HG03342 (cell line): ENCODE measurements at regions not wholly inside any gene's neighbourhood (a gene's known extent, or its start where the extent isn't known, plus 50 kb on each side); places are given as distances from the start of the nearest gene placed in this dataset.

Source experiments
- ATAC-seq: cut with Tn5 transposase; IDR thresholded peaks from one replicate; pipeline ENCODE4 v1.9.1; 2021; ENCODE audit warnings: mild to moderate bottlenecking, moderate library complexity; ENCODE audit not compliant: unreplicated experiment

- no peak for ATAC-seq
Observed at GRCh38 chr4:178255172-178255571, 812.9 kb upstream of the AGA start.

DNA sequence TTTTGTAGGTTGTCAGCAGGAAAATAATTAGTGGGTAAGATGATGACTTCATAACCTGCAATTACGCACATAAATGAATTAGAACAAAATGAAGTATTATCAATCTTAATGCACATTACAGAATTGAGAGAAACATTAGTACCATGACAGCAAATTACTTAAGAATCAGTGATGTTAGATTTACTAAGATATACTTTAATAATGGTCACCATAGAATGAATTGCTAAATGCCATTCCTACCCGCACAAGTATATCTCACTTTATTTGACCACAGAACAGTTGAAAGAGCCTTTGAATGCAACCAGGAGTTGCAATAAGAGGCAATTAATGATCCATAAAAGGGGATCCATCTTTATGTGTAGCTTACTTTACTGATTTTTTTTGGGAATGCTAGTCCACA, 816.4 kb upstream of the AGA start:
- no peak for ATAC-seq

DNA sequence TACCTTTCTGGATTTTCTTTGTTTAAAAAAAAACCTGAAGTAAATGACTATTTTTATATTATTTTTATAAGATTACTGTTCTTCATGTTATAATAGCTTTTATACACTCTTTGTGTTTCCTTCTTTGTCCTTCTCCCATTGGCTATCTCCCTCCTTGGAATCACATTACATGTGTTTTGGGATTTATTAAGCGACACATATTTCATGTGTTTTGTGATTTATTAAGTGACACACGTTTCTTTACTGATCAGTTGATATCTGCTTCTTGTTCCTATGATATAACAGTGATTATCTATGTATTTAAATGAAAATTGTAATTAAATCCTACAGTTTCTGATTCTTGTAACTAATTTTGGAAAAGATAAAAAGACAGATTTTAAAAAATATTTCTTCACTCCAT, 817.3 kb upstream of the AGA start:
- ATAC-seq, result no peak

DNA sequence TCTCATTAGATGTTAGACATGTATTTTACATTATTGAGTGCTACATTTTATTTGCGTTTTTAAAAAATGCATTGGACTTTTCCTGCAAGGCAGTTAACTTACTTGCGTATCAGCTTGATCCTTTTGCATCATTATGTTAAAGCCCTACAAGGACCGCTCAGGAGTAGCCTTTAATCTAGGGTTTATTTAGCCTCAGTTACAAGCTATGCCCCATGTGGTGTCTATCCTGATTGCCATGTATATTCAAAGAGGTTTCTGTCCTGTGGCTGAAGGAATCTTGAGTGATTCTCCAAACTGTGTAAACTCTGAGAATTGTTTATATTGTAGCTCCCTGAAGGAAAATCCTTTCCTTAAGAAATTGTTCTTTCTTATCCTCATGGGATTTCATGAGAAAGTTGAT, 821.8 kb upstream of the AGA start:
- ATAC-seq, result no peak

- no peak for ATAC-seq
Observed at GRCh38 chr4:178271386-178271785, 829.1 kb upstream of the AGA start.

DNA sequence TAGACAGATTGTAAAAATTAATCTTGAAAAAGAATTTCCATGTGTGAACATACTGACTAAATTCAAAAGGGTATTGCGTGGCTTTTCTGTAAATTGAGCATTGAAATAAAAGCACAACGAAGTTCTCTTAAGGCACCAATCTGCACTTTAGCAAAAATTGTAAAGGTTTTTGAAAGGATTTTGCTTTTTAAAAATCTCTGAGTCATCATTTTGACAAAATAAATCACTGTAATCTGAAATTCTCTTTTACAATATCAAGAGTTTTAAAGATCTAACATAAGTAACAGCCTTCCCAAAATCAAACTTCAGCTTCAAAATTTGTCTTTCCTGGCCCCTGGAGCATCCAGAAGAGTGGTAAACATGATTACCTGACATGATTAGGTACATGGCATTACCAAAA, 830.9 kb upstream of the AGA start:
- ATAC-seq, result no peak

- no peak for ATAC-seq
Observed at GRCh38 chr4:178275671-178276360, 833.6 kb upstream of the AGA start.

DNA sequence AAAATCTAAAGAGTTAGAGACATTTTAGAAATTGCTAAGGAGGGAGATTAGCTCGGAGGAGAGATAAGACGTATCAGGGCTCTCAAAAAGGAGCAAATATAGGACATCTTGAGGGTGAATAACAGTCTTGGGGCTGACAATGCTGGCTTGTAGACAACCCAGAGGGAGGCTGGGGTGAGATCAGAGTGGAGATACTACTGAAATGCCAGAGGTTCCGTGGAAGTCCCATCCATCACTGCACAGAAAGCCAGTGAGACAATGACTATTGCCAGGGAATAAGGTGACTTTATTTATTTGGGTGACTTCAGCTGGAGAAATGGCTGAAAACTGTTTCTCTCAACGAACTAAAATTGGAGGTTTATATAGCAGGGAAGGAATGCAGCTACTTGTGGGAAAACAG, 838.1 kb upstream of the AGA start:
- ATAC-seq, result no peak

- ATAC-seq, result no peak
Observed at GRCh38 chr4:178288462-178288861, 846.2 kb upstream of the AGA start.

DNA sequence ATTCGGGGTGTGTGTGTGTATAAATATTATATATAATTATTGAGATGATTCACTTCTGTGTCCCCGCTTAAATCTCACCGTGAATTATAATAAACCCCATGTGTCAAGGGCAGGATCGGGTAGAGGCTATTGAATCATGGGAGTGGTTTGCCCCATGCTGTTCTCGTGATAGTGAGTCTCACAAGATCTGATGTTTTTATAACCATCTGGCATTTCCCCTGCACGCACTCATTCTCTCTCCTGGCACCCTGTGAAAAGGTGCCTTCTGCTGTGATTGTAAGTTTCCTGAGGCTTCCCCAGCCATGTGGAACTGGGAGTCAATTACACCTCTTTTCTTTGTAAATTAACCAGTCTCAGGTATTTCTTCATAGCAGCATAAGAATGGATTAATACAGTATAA, 851.4 kb upstream of the AGA start:
- ATAC-seq, result no peak

DNA sequence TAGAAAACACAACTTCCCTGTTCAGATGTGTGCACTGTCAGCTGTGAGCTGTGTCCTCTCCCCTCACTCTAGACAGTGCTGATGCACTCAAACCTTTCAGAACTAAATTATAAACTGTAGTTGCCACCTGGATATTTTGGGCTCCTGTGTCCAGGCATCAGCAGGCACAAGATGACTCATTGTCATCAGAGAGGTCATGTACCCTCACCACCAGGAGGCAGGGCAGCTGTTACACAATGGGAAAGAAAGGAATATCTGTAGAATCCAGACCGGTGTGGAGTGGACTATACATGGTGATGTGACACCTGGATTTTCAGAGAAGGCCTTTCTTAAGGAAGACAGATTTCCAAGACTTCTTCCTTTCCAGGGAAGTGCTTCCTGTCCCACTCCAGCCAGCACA, 854.4 kb upstream of the AGA start:
- ATAC-seq, result no peak

GRCh38 chr4:178306565-178306964, 864.3 kb upstream of the AGA start:
- no peak for ATAC-seq

DNA sequence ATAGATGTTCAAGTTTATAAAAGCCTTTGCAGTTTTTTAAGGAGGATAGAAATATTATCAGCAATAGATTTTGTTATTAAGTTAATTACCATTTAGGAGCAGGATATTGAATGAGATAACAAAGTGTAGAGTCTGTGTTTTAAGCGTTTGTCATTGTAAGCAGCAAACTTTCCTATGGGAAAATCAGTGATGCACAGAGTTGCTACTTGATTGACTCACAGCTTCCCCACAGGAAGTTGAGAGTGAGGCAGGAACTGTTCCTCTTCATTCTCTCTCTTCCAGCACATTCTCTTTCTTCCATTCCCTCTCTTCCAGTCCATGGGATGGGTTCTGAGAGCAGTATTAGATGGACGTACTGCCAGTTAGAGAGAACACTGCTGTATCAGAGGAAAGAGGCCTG, 867.7 kb upstream of the AGA start:
- ATAC-seq, result no peak

DNA sequence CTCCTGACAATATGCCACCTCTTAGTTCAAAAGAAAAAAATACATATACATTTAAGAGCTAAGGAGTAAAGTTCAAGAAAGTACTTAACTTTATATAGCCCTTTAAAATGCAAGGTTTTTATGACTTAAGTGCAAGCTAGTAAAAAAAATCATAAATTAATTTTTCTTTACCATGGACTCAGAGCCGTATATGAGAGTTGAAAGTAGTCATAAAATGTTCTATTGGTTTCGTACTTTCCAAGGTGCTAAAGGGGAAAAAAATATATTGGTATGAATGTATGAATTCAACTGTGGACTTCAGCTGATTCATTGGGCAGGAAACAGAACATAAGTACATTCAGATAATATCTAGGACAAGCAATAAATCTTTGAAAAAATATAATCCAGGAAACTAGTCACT, 869.8 kb upstream of the AGA start:
- ATAC-seq, result no peak

- ATAC-seq, result no peak
Observed at GRCh38 chr4:178314287-178314686, 872.0 kb upstream of the AGA start.

DNA sequence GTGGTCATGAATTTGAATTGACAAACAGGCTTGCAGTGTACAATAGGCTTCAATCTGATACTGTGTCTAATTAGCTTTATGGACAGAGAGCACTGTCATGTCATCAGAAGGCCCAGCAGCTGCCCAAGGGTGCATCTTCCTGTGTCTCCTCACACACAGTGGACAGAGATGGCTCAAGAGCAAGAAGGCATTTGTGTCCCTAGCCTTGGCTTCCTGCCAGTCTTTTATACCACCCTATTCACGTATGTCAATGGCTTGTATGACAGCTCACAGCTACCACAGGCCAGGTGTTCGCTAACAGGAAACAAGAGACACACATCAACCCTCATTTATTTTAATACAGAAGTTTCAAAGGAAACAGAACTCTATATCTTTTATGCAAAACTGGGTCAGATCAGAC, 874.0 kb upstream of the AGA start:
- no peak for ATAC-seq

- ATAC-seq, result no peak
Observed at GRCh38 chr4:178320003-178320402, 877.8 kb upstream of the AGA start.

DNA sequence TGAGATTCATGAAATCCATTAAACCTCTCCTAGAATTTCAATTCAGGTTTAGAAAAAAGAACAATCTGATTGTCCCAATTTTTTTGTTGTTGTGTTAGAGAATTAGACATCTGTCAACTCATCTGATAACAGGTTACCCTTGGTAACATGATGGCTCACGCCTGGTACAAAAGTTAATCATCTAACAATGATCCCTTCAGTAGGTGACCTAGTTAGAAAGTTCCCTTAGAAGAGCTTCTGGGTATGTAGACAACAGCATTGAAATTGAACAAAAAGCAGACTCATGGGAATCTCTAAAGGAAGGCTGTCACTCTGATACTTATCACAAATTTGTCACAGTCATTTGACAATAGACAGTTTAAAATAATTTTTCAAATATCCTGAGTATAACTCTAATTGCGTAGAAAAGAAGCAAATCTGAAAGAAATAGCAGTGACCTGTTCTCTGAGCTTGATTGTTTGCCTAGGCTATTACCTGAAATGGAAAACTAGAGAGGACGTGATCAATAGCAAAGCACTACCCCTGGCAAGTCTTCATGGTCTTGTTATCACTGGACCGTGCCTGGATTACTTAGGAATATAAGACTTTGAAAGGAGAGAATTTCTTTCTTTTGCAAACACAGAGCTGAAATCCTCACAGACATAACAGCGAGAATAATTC, 880.4 kb upstream of the AGA start:
- no peak for ATAC-seq

DNA sequence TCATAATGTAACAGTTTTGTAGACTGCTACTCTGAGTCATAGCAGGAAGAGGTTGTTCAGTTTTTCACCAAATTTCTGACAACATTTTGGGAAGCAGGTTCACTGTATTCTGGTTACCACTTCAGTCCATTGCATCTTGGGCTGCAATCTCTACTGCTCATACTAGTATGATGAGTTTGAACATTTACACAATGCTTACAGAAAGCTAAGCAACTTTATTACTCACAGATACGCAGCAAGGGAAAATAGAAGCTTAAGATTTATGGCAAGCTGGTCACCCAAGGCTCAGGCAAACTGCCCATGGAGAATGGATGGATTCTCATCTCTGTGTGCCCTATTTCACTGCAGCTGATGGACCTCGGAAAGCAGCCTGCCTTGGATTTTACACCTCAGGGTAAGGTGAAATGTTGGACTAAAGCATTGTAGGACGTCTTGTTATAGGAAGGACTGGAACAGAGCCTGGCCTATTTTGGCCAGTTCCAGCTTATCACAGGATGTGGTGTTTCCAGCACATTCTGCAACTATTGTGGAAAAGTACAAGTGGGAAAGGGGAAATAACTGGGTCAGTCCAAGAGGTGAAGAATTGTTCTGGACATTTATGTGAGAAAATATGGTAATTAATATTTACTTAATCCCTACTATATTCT, 887.1 kb upstream of the AGA start:
- ATAC-seq, result no peak

GRCh38 chr4:178333355-178333754, 891.1 kb upstream of the AGA start:
- no peak for ATAC-seq

DNA sequence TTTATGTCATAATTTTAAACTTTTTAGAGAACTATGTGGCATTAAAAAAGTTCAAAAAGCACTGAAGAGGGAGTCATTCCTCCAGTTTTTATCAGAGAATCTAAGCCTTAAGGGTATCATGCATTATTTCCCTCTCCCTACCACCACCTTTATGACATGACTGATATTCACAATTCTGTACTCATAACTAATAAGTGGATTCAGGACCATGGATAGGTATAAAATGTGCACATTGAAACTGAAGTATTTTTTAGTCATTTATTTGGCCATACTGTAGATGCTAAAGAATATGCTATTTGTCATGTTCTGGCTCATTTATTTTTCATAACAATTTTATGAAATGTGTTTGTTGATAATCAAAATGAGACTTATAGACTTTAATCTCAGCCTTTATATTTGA, 897.5 kb upstream of the AGA start:
- no peak for ATAC-seq

DNA sequence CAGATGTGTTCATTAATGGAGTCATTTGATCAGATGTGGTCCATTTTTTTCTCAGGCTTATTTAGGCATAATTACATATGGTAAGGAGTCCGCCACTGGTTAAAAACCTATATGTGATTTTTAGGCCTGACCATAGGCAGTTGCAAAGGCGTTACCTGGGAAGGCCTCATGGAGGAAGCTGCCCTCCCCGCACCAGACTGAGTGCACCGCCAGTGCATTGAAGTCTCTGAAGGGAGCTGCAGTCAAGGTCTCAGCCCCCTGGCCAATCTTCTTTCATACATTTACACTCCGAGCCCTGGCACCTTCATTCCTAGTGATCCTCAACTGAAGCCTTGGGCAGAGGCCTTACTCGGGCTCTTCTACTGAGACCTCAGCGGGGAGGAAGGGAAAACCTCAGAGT, 898.2 kb upstream of the AGA start:
- ATAC-seq, result no peak
